Gastrocnemius medialis (tissue), 4 donors: ENCODE measurements at regions not wholly inside any gene's neighbourhood (a gene's known extent, or its start where the extent isn't known, plus 50 kb on each side); places are given as distances from the start of the nearest gene placed in this dataset.

Source experiments
- ATAC-seq, 2 donors: fragments of 150-250 bp; one replicate each; pipeline ENCODE4 v1.9.1; 2016
- DNase-seq, 2 donors: peaks; one replicate each; pipeline ENCODE4 v3.0.0-alpha.2; 2019
- H3K27ac ChIP-seq, 4 donors: fragments of 200-600 bp; sonication (generic); 1 replicate in 1 of 4; 2 replicates in 3 of 4; pipeline ENCODE4 v1.5.1; 2016 to 2018; ENCODE audit warnings: mild to moderate bottlenecking in 2 of 4, moderate library complexity in 1 of 4
- H3K27me3 ChIP-seq, 3 donors: fragments of 200-600 bp; sonication (generic) in 2 of 3; 1 replicate in 1 of 3; 2 replicates in 2 of 3; pipeline versions ENCODE4 v1.5.1 to v1.6.0; 2016 to 2019; ENCODE audit warnings: mild to moderate bottlenecking in 1 of 3, moderate library complexity in 1 of 3
- H3K36me3 ChIP-seq, 2 donors: fragments of 200-600 bp; sonication (generic) in 1 of 2; one replicate each; pipeline ENCODE4 v1.5.1; 2017 to 2018
- H3K4me1 ChIP-seq, 2 donors: fragments of 200-600 bp; sonication (generic) in 1 of 2; one replicate each; pipeline ENCODE4 v1.5.1; 2016 to 2017; ENCODE audit warnings: mild to moderate bottlenecking in 2 of 2
- H3K4me3 ChIP-seq, 4 donors: fragments of 200-600 bp; sonication (generic) in 3 of 4; 1 replicate in 1 of 4; 2 replicates in 3 of 4; pipeline ENCODE4 v1.5.1; 2016 to 2019; ENCODE audit warnings: mild to moderate bottlenecking in 2 of 4
- H3K9me3 ChIP-seq, 3 donors: fragments of 200-600 bp; sonication (generic) in 2 of 3; 1 replicate in 1 of 3; 2 replicates in 2 of 3; pipeline ENCODE4 v1.5.1; 2016 to 2019
- POLR2A ChIP-seq, 2 donors: fragments of 450-650 bp; IDR thresholded peaks; one replicate each; pipeline ENCODE4 v1.6.1; 2017; ENCODE audit warnings: antibody characterized with exemption in 2 of 2, mild to moderate bottlenecking in 2 of 2, moderate library complexity in 2 of 2
- in situ Hi-C, 4 donors: fragments of 200-750 bp; cut with MboI; loops; one replicate each; pipeline versions ENCODE4 v1.15.0 to v1.8.0; 2017; ENCODE audit warnings: low sequenced_read_pairs in 4 of 4
- intact Hi-C: fragments of 100-400 bp; cut with DNase I; formaldehyde crosslinking; loops from one replicate; pipeline ENCODE4 v1.15.1; 2023; ENCODE audit warnings: low total_unique reads
- TF ChIP-seq, protein P1 (sequence below), 5 experiments: fragments of 450-650 bp in 3 of 5; fragments of 200-600 bp in 2 of 5; sonication (generic) in 2 of 5; IDR thresholded peaks in 4 of 5; conservative IDR thresholded peaks in 1 of 5; 1 replicate in 4 of 5; 2 replicates in 1 of 5; pipeline ENCODE4 v1.5.1; 2016 to 2019; ENCODE audit warnings: antibody characterized with exemption in 5 of 5, mild to moderate bottlenecking in 3 of 5, moderate library complexity in 3 of 5

DNA sequence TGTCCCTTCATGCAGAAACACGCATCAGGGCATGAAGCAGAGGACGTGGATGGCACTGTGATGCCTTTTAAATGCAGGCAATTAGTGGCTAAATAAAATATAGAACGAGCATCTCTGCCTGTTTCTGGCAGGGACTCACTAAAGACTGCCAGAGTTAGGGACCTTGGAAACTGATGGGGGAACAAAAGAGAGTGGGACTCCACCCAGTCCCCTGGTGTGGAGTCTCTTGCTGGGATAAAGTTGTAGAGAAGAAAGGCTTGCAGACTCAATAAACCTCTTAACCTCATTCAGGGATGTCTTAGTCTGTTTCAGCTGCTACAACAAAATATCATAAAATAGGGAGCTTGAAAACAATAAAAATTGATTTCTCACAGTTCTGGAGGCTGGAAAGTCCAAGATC, 87.6 kb upstream of the ARAP3 start:
- Histone ChIP-seq H3K4me1 (no peaks in the 10 kb centered on the region), H3K9me3 (no peaks in the 10 kb centered on the region), H3K27ac (no peak overlapping the region), H3K36me3 (no peaks in the 10 kb centered on the region), H3K4me3 (no peak overlapping the region), H3K27me3 (no peaks in the 10 kb centered on the region)
- TF ChIP-seq, protein P1, sequence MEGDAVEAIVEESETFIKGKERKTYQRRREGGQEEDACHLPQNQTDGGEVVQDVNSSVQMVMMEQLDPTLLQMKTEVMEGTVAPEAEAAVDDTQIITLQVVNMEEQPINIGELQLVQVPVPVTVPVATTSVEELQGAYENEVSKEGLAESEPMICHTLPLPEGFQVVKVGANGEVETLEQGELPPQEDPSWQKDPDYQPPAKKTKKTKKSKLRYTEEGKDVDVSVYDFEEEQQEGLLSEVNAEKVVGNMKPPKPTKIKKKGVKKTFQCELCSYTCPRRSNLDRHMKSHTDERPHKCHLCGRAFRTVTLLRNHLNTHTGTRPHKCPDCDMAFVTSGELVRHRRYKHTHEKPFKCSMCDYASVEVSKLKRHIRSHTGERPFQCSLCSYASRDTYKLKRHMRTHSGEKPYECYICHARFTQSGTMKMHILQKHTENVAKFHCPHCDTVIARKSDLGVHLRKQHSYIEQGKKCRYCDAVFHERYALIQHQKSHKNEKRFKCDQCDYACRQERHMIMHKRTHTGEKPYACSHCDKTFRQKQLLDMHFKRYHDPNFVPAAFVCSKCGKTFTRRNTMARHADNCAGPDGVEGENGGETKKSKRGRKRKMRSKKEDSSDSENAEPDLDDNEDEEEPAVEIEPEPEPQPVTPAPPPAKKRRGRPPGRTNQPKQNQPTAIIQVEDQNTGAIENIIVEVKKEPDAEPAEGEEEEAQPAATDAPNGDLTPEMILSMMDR (IDR thresholded peaks at IDR 0.05 in 4 of 5, conservative IDR thresholded peaks at IDR 0.05 in 1 of 5), result no peak
- TF ChIP-seq POLR2A (IDR thresholded peaks at IDR 0.05), result no peak
- in situ Hi-C loops, result no loop called here
- intact Hi-C loops, result loop anchor here (5.0 kb wide), 1 partner anchor 108 kb away; the partner anchor contains the start of gene PCDH1
- ATAC-seq (no peak), DNase-seq (no peak)

DNA sequence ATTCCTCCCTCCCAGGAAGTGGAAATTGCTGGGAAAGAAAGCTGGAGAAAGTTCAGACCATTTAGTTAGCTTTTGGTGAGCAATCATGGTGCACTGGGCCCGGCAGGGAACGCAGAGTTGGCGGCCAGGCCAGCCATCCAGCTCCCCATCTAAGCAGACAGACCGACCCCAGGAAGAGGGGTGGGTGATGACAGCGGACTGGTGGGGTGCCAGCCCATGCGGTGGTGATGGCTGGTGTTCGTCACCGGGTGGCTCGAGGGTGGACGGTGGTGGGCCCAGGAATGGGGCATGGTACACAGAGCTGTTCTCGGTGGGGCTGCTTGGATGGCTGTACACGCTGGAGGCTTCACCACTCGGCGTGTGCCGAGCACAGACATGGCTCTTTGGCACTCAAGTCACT, 85.6 kb upstream of the ARAP3 start:
- no peak overlapping the region for H3K27ac ChIP-seq
- no peak for TF ChIP-seq POLR2A (IDR thresholded peaks at IDR 0.05)
- TF ChIP-seq, protein P1 (IDR thresholded peaks at IDR 0.05 in 4 of 5, conservative IDR thresholded peaks at IDR 0.05 in 1 of 5), result no peak
- DNase-seq, result no peak
- intact Hi-C loops, result loop anchor here (5.0 kb wide), 1 partner anchor 110 kb away; the partner anchor contains the start of gene PCDH1
- H3K4me1 ChIP-seq, result no peaks in the 10 kb centered on the region
- no peak overlapping the region for H3K4me3 ChIP-seq
- ATAC-seq, result no peak
- no peaks in the 10 kb centered on the region for H3K9me3 ChIP-seq
- no peaks in the 10 kb centered on the region for H3K36me3 ChIP-seq
- in situ Hi-C loops, result no loop called here
- H3K27me3 ChIP-seq, result no peaks in the 10 kb centered on the region

DNA sequence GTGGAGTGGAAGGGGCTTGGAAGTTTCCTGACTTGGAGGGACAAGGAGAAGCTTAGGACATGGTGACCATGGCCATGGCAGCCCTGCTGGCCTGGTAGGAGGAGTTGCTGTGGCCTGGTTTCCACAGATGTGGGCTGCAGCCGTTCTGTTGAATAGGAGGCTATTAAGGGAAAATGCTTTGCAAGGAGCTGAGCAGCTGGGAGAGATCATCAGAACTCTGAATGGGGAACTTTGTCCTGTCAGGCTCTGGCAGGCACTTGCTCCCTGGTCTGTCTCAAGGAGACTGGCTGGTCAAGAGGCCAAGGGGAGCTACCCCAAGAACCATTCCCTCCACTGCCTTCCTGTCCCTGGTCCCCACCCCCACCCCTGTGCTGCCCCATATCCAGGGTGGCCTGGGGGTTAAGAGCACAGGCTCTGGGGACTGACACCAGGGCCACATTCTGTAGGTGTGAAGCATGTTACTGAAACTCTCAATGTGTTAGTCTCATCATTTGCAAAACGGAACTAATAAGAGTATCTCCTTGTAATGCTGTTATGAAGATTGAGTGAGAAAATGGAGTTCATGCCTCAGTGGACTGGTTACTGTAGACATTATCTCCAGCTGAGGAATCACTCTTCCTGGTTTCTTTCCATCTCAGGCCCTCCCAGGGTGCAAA, 84.0 kb upstream of the ARAP3 start:
- no peak for ATAC-seq
- no peak for DNase-seq
- no peaks in the 10 kb centered on the region for H3K9me3 ChIP-seq
- intact Hi-C loops, result loop anchor here (5.0 kb wide), 1 partner anchor 111 kb away; the partner anchor contains the start of gene PCDH1
- in situ Hi-C loops, result no loop called here
- no peaks in the 10 kb centered on the region for H3K36me3 ChIP-seq
- peaks cover 0 to 5% (median 0%) of the 10 kb centered on the region in 3 donors for H3K27me3 ChIP-seq
- no peak overlapping the region for H3K4me3 ChIP-seq
- H3K27ac ChIP-seq, result no peak overlapping the region
- TF ChIP-seq, protein P1 (IDR thresholded peaks at IDR 0.05 in 4 of 5, conservative IDR thresholded peaks at IDR 0.05 in 1 of 5), result no peak
- TF ChIP-seq POLR2A (IDR thresholded peaks at IDR 0.05), result no peak
- no peaks in the 10 kb centered on the region for H3K4me1 ChIP-seq

DNA sequence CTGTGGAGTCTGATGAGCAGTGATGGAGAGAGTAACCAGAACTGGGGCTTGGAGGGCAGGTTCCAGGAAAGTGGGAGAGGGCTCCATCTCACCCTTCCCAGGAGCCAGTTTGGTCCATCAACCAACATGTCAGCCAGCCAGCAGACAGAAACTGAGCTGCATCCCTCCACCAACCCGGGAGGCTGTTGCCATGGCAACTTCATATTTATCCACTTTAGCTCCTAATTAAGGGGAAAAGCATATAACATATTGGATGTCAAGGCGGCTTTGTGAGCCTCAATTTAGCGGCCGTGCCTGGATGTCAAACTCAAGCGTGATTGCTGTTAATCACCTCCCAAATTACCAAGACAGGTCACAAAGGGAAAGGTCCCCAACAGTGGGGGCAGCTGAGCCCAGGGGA, 81.5 kb upstream of the ARAP3 start:
- no peak overlapping the region for H3K4me3 ChIP-seq
- ATAC-seq, result no peak
- no peaks in the 10 kb centered on the region for H3K36me3 ChIP-seq
- TF ChIP-seq, protein P1 (IDR thresholded peaks at IDR 0.05 in 4 of 5, conservative IDR thresholded peaks at IDR 0.05 in 1 of 5), result no peak
- no peak for TF ChIP-seq POLR2A (IDR thresholded peaks at IDR 0.05)
- peaks cover 0 to 5% of the 10 kb centered on the region in 2 donors for H3K4me1 ChIP-seq
- peaks cover 4 to 11% (median 9%) of the 10 kb centered on the region in 3 donors for H3K27me3 ChIP-seq
- H3K27ac ChIP-seq, result no peak overlapping the region
- in situ Hi-C loops, result no loop called here
- H3K9me3 ChIP-seq, result no peaks in the 10 kb centered on the region
- no peak for DNase-seq
- intact Hi-C loops, result no loop called here
